ENCODE measurements at regions not wholly inside any gene's neighbourhood (a gene's known extent, or its start where the extent isn't known, plus 50 kb on each side); places are given as distances from the start of the nearest gene placed in this dataset.

DNA sequence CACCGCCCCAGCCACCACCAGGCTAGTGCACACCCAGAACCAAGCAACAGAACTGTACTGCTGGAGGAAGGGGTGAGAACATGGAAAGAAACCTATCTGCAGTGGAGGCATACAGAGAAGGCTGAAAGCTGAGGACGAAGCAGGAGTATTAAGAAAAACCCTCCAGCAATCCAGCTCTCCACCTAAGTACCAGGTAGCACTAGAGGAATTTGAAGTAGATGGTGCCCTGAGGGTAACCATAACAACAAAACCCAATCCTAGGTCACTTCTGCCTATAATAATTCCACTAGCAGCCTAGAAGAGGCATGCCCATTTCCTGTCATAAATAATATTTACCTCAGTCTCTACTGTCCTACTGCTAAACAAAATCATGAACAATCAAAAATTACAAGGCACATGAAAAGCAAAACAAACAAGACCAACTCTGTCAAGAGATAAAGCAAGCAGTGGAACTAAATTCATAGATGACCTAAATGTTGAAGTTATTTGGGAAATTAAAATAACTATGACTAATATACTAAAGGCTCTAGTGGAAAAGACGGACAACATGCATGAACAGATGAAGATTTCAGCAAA, 51.1 kb downstream of the HYCC1 start:
- no peak for DNase-seq

DNA sequence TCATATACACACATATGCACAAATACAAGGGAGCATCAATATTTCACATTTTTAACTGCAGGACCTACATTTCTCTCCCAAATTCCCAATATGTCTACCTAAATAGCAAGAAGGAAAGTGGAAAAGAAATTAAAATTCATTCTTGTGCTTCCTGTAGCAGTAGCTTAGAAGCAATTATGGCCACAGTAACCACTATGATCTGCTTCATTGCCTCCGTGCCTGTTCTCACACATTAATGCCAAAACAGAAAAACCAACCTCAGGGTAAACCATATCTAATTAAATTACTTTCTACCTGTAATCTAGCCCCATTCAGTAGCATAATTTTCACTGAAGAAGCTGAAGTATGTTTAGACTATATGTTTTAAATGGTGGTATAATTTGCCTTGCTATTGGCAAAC, 55.2 kb downstream of the HYCC1 start:
- no peak for DNase-seq

DNA sequence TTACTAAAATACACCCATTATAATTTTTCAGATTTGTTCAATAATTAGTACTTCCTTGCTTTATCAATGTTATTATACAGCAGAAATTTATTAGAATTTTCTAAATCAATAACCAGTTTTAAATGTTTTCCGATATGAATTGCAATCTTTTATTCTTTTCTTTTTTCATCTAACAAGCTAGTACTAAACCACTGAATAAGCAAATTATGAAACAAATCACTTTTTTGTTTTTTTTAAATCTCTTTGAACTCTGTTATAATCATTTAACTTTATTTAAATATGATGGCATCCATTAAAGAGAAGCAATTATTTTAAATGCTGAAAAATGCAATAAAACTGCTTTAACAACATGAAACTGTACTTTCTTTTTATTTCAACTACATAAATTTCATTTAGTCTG, 59.7 kb downstream of the HYCC1 start:
- DNase-seq: no peak

DNA sequence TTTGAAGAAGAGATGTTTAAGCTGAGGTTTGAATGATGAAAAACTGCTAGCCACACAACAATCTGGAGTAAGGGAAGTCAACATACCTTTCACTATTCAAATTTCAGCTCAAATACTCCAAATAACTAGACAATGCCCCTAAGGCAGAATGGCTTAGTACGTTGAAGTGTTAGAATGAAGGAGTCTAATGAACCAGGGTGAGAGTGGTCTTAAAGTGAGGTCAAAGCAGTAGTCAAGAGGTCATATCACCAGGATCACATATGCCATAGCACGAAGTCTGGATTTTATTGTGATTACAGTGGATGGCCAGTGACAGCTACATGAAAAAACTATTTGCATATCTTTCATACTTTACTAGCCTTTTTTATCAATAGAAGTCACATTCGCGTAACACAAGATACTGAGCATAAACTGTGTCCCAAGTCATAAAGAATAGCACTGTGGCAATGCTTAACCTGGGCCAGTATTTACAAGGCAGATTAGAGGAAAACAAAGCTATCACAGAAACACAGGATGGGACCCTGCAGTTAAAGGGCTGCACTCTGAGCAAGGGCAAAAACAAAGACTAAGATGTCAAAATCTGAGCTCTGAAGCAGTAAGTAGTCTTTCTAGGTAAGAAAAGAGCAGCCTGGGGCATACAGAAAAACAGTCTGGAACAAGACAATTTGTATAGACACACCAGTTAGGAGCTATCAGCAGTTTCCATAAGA, 61.5 kb downstream of the HYCC1 start:
- no peak for DNase-seq

DNA sequence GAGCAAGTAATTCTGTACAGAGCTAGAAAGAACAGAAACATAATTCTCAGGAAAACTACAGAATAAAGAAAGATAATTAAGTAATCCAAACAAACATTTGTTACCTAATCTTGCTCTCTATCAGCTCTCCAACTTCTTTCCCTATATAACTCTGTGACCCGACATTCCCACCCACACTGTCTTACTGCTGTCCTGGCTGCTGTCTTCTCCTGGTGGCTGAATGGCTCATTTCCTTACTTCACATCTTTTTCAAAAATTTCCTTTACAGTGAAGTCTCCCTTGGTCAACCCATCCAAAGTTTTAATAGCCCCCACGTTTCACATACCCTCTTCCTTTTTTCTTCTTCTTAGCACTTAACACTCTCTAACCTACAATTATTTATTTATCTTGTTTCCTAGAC, 64.0 kb downstream of the HYCC1 start:
- no peak for DNase-seq

DNA sequence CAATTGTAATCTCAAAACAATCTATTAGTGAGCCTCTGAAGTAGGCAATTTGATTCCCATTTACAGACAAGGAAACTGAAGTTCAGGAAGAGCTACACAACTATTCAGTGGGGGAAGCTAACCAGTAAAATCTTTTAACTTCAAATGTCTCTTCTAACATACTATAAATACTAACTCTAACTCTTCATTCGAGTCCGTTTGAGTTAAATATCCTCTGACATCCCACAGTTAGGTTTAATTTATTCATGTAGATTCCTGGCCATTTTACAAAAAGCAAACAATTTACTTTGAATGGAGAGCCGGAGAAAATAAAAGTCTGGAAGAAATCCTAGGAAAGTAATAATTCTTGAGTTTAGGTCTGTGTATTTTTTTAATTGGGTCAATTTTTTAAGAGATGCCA, 64.7 kb downstream of the HYCC1 start:
- no peak for DNase-seq

DNA sequence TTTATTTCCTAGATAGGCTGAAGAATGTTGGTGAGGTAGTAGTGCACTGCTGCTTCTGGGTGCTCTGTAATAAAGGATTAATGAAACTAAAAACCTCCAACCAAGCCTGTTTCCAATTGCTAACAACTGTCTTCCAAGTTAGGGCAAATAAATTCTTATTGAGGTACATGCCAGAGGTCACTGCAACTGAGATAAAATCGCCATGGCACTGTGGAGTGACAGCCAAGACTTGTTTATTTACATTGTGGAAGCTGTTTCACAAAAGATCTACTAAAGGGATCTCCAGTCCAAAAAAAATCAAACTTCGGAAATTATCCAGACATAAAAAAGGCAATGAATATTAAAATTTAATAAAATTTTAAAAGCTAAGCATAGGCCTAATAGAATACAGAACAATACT, 65.2 kb downstream of the HYCC1 start:
- DNase-seq: no peak

DNA sequence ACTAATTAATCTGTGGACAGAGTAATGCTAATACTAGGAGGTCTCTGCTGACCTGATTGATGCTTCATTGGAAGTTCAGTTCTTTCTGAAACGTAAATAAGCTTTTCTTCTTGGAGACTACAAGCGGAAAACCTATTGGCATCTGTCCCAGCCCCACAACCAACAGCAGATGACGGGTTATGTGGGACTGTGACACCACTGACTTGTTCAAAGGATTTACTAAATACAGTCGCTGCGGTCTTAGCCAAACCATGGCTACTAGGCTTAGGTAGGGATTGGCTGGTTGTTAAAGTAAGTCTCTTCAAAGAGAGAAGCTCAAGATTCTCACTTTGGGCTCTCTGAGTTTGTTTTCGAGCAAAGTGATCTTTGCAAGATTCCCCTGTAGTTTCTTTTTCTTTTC, 68.3 kb downstream of the HYCC1 start:
- DNase-seq: peak; percentile 11

DNA sequence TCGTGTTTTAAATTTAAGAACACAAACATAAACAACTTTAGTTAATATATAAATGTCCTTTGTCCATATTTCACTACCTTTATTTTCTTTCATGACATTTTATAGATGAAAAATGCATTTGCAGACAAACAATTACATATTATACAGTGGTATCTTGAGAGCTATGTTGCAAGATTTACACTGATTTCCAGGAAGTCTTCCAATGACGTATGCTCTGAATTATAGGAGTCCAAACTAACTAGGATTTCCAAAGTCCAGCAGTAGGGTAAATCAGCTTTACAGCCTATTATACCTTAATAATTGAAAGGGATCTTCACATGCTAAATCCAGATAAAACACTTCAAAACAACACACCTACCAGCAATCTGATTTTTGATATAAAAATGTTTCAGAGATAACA, 69.4 kb downstream of the HYCC1 start:
- DNase-seq: peak; percentile 13

DNA sequence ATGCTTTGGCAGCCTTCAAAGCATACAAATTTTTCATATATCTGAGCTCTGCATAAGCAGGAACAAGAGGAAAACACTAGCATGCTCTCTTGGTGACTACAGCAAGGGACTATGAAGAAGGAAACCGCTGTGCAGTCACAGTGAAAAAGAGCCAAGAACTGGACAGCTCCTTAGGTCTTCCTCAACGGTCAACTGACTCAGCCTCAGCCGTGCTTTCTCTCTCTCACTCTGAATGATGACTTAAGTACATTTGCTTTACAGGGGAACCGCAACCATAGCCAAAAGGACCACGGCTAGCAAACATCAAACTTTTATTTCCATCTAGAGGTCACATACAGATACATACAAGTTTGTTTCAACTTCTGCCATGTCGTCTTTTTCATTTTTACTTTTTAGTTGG, 69.9 kb downstream of the HYCC1 start:
- no peak for DNase-seq

DNA sequence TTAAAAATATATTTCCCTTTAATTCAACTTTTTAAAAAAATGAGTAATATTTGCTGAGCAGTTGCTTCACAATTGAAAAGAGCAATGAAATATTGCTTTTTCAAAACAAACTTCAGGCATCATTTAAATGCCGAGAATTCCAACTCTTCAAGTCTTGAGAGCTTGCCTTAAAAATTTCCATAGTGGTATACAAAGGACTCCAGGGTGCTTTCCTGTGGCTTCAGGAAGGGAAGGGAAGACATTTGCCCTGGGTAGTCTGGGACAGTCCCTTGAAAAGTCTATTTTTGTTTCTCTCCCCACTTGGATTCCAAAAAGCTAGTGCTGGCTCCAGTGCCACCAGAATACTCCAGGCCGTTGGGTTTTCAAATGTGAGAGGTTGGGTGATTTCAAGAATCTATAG, 71.7 kb downstream of the HYCC1 start:
- no peak for DNase-seq

DNA sequence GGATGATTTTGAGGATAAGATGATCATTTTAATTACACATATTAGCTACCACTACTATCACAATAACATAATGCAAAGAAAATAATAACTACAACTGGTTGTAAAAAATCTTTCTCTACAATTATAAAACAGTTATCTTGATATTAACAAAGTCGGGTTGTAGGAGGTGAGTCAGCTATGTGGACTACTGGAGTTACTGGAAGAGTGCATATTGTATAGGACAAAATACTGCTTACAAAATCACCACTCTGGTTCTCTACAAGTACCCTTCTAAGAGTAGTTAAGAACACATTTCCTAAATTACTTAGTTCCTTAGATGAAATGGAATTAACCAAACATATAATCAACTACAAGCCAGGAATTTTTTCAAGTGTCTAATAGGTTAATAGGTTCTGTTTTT, 74.1 kb downstream of the HYCC1 start:
- DNase-seq: no peak

DNA sequence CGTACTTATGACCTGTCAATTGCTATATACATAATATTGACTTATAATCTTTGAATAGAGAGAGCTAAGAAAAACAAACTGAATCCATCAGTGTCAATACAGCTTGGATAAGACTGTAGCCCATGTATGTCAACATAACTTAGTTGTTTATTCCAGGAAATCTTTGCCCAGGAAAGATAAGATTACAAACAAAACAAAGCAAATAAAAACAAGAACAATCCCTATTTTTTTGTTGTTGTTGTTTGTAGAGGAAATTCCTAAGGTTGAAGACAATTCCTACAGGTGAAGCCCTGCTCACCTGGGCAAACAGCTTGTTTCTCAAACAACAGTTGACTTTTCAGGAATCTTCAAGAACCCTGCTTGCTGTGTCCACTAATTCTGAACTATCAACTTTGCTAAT, 76.0 kb downstream of the HYCC1 start:
- no peak for DNase-seq

DNA sequence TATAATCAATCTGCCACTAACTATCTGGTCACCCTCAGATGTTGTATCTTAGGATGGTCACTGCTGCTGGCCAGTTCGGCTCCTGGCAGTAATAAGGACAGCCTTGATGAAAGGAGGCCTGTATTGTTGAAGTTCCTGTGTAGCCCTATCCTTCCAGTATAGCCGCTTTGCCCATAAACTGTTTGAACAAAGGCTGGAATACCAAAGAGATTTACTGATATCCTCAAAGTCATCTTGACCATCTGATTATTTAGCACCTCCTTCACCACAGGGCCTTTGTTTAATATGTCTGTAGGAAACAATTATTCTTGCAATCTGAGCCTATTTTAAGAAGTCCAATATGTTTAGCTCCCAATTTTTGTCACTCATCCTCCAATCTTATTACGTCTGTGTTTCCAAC, 77.7 kb downstream of the HYCC1 start:
- no peak for DNase-seq

DNA sequence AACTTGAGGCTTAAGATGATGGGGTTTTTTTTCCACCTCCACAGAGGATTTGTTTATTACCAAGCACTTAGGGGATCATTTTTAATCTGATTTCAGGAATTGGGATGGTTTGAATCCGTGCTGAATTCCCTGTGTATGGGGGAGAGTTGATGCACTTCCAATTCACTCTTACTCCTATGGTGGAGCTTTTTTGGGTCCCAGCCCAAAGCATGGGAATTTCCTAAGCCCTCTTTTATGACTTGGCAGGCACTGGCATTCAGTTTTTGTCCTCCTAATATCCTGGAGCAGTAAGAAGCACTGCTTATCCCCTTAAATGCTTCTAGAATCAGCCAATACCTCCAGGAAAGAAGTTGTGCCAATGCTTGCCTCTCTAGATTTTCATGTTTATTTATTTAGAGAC, 78.7 kb downstream of the HYCC1 start:
- DNase-seq: no peak

DNA sequence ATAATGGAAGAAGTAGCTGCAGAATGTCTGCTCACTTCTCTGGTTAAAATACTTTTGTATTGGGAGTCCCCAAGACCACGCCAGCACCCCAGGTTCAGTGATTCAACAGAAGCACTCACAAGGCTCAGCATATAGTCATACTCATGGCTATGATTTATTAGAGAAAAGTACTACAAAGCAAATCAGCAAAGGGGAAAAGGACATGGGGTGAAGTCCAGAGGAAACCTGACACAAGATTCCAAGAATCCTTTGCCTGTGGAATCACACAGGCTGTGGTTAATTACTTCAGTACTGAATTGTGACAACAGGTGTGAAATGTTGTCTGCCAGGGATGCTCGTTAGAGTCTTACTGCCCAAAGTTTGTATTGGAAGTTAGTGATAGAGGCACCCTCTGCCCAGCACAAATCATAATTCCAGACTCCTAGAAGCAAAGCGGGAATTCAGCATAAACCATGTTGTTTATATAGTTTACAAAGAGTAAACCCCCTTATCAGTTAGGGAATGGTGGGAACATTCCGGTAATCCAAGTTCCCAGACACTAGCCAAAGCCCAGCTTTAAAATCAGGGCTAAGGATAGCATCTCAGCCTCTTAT, 79.4 kb downstream of the HYCC1 start:
- DNase-seq: no peak

DNA sequence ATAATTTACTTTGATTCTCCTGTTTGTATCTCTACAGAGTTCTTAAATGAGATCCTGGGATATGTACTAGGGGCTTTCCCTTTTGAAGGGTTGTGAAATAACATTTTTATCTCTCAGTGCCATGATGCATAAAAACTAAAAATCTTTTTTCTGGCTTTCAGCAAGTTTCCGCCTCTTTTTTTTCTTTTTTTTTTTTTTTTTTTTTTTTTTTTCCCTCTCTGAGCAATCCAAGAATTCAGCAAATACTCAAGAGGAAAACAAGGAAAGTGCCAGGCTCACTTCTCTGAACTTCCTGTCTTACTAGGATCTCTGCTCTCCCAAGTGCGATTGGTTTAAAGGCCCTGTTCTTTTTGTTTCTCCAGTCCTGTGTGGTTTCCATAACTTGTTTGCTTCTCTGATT, 79.9 kb downstream of the HYCC1 start:
- no peak for DNase-seq

DNA sequence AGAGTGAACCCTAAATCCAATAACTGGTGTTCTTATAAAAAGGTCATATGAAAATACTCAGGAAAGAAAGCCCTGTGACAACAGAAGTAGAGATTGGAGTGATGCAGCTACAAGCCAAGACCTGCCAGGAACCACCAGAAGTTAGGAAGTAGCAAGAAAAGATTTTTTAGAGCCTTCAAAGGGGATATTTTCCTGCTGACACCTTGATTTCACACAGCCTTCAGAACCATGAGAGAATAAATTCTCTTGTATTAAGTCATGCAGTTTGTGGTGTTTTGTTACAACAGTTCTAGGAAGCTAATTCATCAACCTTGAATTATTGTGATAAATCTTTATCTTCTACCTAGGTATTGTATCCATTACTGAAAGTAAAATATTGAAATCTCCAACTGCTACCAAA, 81.0 kb downstream of the HYCC1 start:
- DNase-seq: no peak

DNA sequence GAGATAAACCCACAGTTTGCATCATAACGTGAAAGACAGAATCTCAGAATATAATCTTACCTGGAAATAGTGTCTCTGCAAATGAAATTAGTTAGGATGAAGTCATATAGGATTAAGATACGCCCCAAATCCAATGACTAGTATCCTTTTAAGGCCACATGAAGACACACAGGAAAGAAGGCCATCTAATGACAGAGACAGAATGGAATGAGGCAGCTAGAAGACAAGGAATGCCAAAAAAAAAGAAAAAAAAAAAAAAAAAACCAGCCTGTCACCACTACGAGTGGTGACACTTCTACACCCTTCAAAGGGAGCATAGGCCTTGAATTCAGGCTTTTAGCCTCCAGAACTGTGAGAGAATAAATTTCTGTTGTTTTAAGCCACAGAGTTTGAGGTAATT, 82.9 kb downstream of the HYCC1 start:
- DNase-seq: no peak

DNA sequence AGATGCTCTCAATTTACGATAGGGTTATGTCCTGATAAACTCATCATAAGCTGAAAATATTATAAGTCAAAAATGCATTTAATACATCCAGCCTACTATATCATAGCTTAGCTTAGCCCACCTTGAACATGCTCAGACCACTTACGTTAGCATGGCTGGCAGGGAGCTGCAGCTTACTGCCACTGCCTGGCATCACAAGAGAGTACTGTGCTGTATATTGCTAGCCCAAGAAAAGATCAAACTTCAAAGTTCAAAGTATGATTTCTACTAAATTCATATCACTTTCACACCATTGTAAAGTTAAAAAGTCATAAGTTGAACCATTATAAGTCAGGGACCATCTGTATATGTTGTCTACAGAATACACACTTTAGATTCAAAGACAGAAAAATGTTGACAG, 91.6 kb downstream of the HYCC1 start:
- no peak for DNase-seq

DNA sequence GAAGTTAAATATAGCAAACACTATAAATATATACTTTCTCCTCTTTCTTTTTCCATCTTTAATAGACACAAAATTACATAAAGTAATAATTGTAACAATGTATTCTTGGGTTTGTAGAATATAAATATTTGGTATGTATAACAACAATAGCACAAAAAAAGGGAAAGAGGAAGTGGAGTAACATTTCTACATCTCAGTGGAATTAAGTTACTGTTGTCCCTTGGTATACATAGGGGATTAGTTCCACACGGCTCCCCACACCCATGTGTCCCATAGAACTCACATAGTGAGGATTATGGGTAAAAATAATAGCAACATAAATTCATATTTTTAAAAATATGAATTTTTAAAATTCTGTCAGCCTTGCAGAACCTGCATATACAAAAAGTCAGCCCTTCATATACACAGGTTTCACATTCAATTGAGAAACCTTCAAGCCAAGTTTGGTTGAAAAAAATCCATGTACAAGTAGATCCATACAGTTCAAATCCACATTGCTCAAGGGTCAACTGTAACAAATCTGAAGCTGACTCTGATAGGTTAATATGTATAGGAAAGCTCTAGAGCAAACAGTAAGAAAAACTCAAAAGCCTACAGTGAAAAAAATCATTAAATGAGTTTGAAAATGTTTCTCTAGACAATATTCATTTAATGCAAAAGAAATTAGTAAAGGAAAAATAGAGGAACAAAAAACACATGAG, 92.4 kb downstream of the HYCC1 start:
- no peak for DNase-seq

DNA sequence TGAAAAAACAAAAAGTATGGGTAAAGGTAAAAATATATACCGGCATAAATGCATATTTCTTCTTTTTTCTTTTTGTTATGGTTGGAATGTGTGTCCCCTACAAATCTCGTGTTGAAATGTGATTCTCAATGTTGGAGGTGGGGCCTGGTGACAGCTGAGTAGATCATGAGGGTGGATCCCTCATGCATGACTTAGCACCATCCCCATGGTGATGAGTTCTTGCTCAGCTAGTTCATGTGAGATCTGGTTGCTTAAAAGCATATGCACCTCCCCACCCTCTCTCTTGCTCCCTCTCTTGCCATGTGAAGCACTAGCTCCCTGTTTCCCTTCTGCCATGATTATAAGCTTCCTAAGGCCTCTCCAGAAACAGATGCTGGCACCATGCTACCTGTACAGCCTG, 93.3 kb downstream of the HYCC1 start:
- no peak for DNase-seq

DNA sequence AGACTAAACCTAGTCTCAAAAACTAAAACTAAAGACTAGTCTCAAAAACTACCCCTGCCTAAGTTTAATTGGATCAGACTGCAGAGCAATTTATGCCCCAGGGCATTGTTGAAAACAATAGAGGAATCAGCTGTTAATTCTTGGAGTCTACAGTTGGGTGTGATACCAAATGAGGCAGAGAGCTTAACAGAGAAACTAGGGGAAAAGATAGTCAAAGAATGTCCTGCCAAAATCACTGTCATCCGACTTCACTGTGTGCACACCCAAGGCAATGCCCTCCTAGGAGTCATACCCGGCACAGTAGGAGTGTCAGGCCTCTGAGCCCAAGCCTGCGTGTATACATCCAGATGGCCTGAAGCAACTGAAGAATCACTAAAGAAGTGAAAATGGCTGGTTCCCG, 90.5 kb upstream of the TOMM7 start:
- DNase-seq: no peak

DNA sequence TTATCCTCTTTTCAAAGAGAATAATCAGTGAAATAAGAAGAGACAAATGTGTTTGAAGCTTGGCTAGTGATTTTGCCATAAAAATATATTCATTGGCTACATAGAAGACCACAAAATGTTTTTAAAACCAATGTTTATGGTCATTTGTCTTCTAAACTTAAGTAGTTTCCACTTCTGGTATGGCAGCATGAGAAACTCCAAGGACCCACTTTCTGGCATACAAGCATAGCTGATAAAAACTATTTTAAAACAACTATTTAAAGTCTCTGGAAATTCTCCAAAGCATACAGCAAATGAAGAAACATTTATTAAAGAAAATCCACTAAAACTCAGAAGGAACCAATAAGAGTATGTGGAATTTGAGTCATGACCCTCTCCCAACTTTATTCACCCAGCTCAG, 89.2 kb upstream of the TOMM7 start:
- no peak for DNase-seq
